Breast epithelium (tissue), 3 donors: ENCODE measurements at regions not wholly inside any gene's neighbourhood (a gene's known extent, or its start where the extent isn't known, plus 50 kb on each side); places are given as distances from the start of the nearest gene placed in this dataset.

ENCODE experiments used
- POLR2A ChIP-seq: fragments of 450-650 bp; IDR thresholded peaks from one replicate; pipeline ENCODE4 v1.6.1; 2016; ENCODE audit warnings: antibody characterized with exemption, mild to moderate bottlenecking, moderate library complexity
- POLR2AphosphoS5 ChIP-seq, 3 donors: sonication (generic); formaldehyde crosslinking; IDR thresholded peaks; one replicate each; pipeline ENCODE4 v1.6.1; 2017; ENCODE audit warnings: antibody characterized with exemption in 3 of 3
- TF ChIP-seq, protein P1 (sequence below), 3 donors: fragments of 450-650 bp; IDR thresholded peaks; one replicate each; pipeline ENCODE4 v1.5.1; 2016 to 2017; ENCODE audit warnings: antibody characterized with exemption in 3 of 3, mild to moderate bottlenecking in 3 of 3, moderate library complexity in 3 of 3

DNA sequence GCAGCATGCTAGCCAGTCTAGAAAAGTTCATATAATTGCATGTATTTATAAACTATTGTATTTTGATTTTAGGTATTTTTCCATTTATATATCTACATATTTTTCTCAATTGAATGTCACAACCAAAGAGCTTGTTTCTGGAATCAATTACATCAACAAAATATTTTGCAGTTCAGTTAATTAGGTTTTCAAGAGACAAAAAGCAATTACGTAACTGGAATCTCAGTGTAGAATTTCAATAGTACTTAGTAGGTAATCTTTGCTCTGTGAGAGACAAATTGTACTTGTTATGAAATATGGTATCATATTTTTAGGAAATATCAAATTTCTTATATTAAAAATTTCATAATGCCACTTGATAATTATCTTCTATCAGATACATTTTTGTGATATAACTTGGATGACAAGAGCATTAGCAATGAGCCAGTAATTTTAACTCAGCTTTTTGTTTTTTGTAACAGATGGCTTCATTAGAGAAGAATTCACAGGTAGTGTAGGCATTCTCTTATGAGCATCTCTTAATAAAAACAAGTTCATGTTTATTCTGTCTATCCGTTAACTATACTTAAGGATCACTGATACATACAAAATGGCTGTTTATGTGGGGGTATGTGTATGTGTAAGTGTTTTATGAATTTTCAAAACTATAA is 774.7 kb downstream of the C12orf50 start:
- TF ChIP-seq, protein P1, sequence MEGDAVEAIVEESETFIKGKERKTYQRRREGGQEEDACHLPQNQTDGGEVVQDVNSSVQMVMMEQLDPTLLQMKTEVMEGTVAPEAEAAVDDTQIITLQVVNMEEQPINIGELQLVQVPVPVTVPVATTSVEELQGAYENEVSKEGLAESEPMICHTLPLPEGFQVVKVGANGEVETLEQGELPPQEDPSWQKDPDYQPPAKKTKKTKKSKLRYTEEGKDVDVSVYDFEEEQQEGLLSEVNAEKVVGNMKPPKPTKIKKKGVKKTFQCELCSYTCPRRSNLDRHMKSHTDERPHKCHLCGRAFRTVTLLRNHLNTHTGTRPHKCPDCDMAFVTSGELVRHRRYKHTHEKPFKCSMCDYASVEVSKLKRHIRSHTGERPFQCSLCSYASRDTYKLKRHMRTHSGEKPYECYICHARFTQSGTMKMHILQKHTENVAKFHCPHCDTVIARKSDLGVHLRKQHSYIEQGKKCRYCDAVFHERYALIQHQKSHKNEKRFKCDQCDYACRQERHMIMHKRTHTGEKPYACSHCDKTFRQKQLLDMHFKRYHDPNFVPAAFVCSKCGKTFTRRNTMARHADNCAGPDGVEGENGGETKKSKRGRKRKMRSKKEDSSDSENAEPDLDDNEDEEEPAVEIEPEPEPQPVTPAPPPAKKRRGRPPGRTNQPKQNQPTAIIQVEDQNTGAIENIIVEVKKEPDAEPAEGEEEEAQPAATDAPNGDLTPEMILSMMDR (IDR thresholded peaks at IDR 0.05): no peak
- no peak for TF ChIP-seq POLR2A
- TF ChIP-seq POLR2AphosphoS5 (IDR thresholded peaks at IDR 0.05): no peak
